ENCODE measurements at regions not wholly inside any gene's neighbourhood (a gene's known extent, or its start where the extent isn't known, plus 50 kb on each side); places are given as distances from the start of the nearest gene placed in this dataset.

DNA sequence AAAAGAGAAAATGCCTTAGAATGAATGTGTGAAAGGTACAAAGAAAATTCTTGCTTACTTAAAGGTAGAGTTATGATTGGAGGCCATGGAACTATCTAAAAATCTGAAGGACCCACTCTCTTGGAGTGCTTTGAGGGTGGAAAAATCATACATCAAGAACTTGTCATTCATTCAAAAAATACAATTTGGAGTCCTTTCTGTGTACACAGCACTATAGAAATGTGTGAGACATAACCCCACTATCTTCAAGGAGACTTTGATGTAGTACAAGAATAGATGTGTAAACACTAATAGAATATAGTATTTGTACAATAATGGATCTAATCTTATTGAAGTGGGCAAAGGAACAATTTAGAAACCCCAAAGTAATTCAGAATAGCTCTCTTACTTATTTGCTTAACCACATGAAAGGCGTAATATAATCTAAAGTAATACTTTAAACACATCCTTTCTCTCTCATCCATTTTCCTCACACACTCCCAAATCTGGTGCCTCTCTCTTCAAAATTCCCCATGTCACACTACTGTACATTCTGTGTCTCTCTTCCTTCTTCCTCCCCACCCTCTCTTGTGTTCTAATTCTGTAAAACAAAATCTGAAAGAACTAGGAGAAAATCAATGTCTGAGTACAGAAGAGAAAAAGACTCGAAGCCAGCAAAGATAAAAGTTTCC, 166.7 kb downstream of the DNAJB9 start:
- DNase-seq = no peak
- no peaks in the 10 kb centered on the region for H3K27me3 ChIP-seq
- no peak overlapping the region for H3K4me3 ChIP-seq (replicated peaks in 1 of 3)
- TF ChIP-seq POLR2A (IDR thresholded peaks at IDR 0.05) = no peak
- no peaks in the 10 kb centered on the region for H3K36me3 ChIP-seq
- no peak overlapping the region for H3K27ac ChIP-seq
- 46 to 96% methylated on average over 2 of the region's 2 CpGs for WGBS, 2 donors
- H3K9me3 ChIP-seq = no peaks in the 10 kb centered on the region
- intact Hi-C loops (cut with DNase I) = no loop called here
- no peaks in the 10 kb centered on the region for H3K4me1 ChIP-seq

DNA sequence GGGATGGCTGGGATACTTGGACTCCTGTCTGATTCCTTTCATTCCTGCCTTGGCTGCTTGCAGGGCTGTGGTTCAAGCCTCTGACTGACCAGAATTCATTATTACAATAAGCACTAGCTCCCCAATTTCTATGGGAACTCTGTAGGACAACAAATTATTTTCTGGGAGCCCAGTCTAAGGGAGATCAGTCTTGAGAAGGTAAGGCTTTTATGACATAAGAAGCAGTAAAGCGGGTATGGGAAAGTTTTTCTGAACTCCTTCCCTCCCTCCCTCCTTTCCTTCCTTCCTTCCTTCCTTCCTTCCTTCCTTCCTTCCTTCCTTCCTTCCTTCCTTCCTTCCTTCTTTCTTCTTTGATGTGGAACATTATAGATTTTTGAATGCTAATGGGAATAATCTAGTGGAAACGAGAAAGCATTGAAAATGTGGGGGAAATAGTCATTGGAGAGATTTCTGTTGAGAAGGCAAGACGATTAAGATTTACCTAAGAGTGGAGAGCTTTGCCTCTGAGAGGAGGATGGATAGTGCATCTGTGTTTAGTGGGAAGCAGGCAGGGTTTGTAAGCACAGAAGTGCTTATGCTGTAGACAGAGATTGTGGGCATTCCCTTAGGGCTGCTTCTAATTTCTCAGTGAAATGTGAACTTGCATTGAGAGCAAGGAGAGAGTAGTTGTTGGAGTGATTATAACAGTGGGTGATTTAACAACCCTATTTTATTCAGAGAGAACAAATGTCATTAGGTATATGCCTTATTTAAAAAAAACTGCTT, 201.5 kb downstream of the DNAJB9 start:
- intact Hi-C loops (cut with DNase I) = no loop called here
- no peak for DNase-seq
- WGBS, 2 donors = 53 to 67% methylated on average over 3 of the region's 3 CpGs
- Histone ChIP-seq H3K4me1 (no peaks in the 10 kb centered on the region), H3K27ac (no peak overlapping the region), H3K4me3 (replicated peaks in 1 of 3) (no peak overlapping the region), H3K9me3 (no peaks in the 10 kb centered on the region), H3K36me3 (no peaks in the 10 kb centered on the region), H3K27me3 (no peaks in the 10 kb centered on the region)
- TF ChIP-seq POLR2A (IDR thresholded peaks at IDR 0.05) (no peak), CTCF (IDR thresholded peaks at IDR 0.05) (no peak)

DNA sequence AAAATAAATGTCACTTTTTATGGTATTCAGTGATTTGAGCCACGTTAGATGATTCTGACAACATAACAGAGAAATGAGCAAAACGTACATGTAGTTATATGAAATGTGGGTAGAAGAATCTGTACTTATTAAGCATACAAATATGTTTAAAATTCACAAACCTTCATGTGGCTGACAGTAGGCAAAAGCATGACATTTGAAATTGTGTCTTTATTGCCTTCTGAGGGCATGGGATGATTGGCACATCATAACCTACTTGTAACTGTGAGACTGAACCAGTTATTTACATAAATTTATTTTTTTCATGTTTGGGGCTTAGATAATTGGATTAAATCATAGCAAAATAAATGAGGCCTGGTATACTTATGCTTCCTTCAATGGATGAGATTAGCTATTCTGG, 202.2 kb downstream of the DNAJB9 start:
- intact Hi-C loops (cut with DNase I) = no loop called here
- WGBS, 2 donors = 82 to 88% methylated on average over 2 of the region's 2 CpGs
- TF ChIP-seq POLR2A (IDR thresholded peaks at IDR 0.05) = no peak
- no peak for TF ChIP-seq CTCF (IDR thresholded peaks at IDR 0.05)

GRCh38 chr7:108777966-108778365, 208.3 kb downstream of the DNAJB9 start:
- no peak for TF ChIP-seq CTCF (IDR thresholded peaks at IDR 0.05)
- TF ChIP-seq POLR2A (IDR thresholded peaks at IDR 0.05) = no peak
- WGBS, 2 donors = 73 to 81% methylated on average over 1 of the region's 1 CpG
- H3K27me3 ChIP-seq = no peaks in the 10 kb centered on the region
- intact Hi-C loops (cut with DNase I) = no loop called here
- DNase-seq = no peak
- H3K4me3 ChIP-seq (replicated peaks in 1 of 3) = no peak overlapping the region
- no peaks in the 10 kb centered on the region for H3K4me1 ChIP-seq
- H3K27ac ChIP-seq = no peak overlapping the region
- no peaks in the 10 kb centered on the region for H3K9me3 ChIP-seq
- H3K36me3 ChIP-seq = no peaks in the 10 kb centered on the region

More for the DNA sequence above, 202.2 kb downstream of the DNAJB9 start:
- H3K9me3 ChIP-seq = no peaks in the 10 kb centered on the region
- H3K36me3 ChIP-seq = no peaks in the 10 kb centered on the region
- H3K27ac ChIP-seq = no peak overlapping the region
- H3K4me1 ChIP-seq = no peaks in the 10 kb centered on the region
- no peak overlapping the region for H3K4me3 ChIP-seq (replicated peaks in 1 of 3)
- H3K27me3 ChIP-seq = no peaks in the 10 kb centered on the region
- DNase-seq = no peak

- no peaks in the 10 kb centered on the region for H3K36me3 ChIP-seq
- DNase-seq = no peak
- intact Hi-C loops (cut with DNase I) = no loop called here
- no peaks in the 10 kb centered on the region for H3K9me3 ChIP-seq
- no peaks in the 10 kb centered on the region for H3K4me1 ChIP-seq
- no peak overlapping the region for H3K27ac ChIP-seq
- 92 to 97% methylated on average over 1 of the region's 1 CpG for WGBS, 2 donors
- H3K4me3 ChIP-seq (replicated peaks in 1 of 3) = no peak overlapping the region
- TF ChIP-seq CTCF (IDR thresholded peaks at IDR 0.05) = no peak
- no peaks in the 10 kb centered on the region for H3K27me3 ChIP-seq
These were observed 219.8 kb downstream of the DNAJB9 start for GRCh38 chr7:108789451-108789850.

All from thyroid gland (tissue), 4 donors.